SK-N-MC (cell line): ENCODE measurements at regions not wholly inside any gene's neighbourhood (a gene's known extent, or its start where the extent isn't known, plus 50 kb on each side); places are given as distances from the start of the nearest gene placed in this dataset.

Experiments used
- EZH2 ChIP-seq: fragments of 200-600 bp; sonication (generic); IDR thresholded peaks from one replicate; pipeline ENCODE4 v1.6.1; 2017; ENCODE audit warnings: antibody characterized with exemption
- POLR2AphosphoS5 ChIP-seq: IDR thresholded peaks from 2 replicates; pipeline ENCODE4 v1.6.1; 2012; ENCODE audit warnings: mild to moderate bottlenecking, low read depth, low read length, borderline replicate concordance

- TF ChIP-seq EZH2 (no peak), POLR2AphosphoS5 (no peak)
Measured at GRCh38 chr14:86333493-86333892, 803.5 kb downstream of the FLRT2 start.
